Left cardiac atrium (tissue), 4 donors: ENCODE measurements at regions not wholly inside any gene's neighbourhood (a gene's known extent, or its start where the extent isn't known, plus 50 kb on each side); places are given as distances from the start of the nearest gene placed in this dataset.
A peak's percentile ranks its signal among the peaks of the same experiment; 100 is the strongest.

Source experiments
- ATAC-seq, 2 donors: fragments of 200-7000 bp; cut with Tn5 transposase; one replicate each; pipeline ENCODE4 v1.9.1; 2020; ENCODE audit warnings: mild to moderate bottlenecking in 2 of 2, moderate library complexity in 2 of 2
- DNase-seq: peaks from one replicate; pipeline ENCODE4 v3.0.0-alpha.2; 2020
- intact Hi-C, 2 donors: fragments of 100-400 bp; cut with DNase I; formaldehyde crosslinking; loops; one replicate each; pipeline versions ENCODE4 v1.14.1 to v1.15.1; 2022 to 2023
- donor health status: DM: no; HTN: yes; CAD: no.
- donor health status: DM: no; HTN: yes; CAD: no; lungs with severe emphysema.
- donor health status: DM: yes; HTN: yes; CAD: no.
- donor health status: Dilated cardiomyopathy.

- no peak for ATAC-seq
- intact Hi-C loops = no loop called here
- DNase-seq = no peak
Observed at GRCh38 chr5:6806668-6807067, 93.4 kb downstream of the TENT4A start.

- no peak for DNase-seq
- ATAC-seq = no peak
- intact Hi-C loops = no loop called here
Observed at GRCh38 chr5:6808462-6808861, 95.2 kb downstream of the TENT4A start.

GRCh38 chr5:6810641-6811405, 97.6 kb downstream of the TENT4A start:
- no peak for ATAC-seq
- intact Hi-C loops = no loop called here

GRCh38 chr5:6812091-6812490, 98.9 kb downstream of the TENT4A start:
- no peak for DNase-seq
- intact Hi-C loops = no loop called here
- ATAC-seq = no peak

More at GRCh38 chr5:6810641-6811405, 97.6 kb downstream of the TENT4A start:
- no peak for DNase-seq

- DNase-seq (peak; percentile 51), ATAC-seq (peak; percentile 86 to 95)
- intact Hi-C loops = no loop called here
Observed at GRCh38 chr5:6812800-6813731, 99.8 kb downstream of the TENT4A start.

- DNase-seq = no peak
- ATAC-seq = no peak
- intact Hi-C loops = no loop called here
Observed at GRCh38 chr5:6814816-6815215, 101.6 kb downstream of the TENT4A start.

GRCh38 chr5:6818594-6819511, 105.6 kb downstream of the TENT4A start:
- intact Hi-C loops = no loop called here
- ATAC-seq = peak in 1 of 2 donors; percentile 58

GRCh38 chr5:6819521-6819920, 106.3 kb downstream of the TENT4A start:
- DNase-seq = no peak
- ATAC-seq = no peak
- intact Hi-C loops = no loop called here

More at GRCh38 chr5:6818594-6819511, 105.6 kb downstream of the TENT4A start:
- DNase-seq = no peak

GRCh38 chr5:6820851-6821479, 107.7 kb downstream of the TENT4A start:
- intact Hi-C loops = no loop called here
- ATAC-seq = no peak
- DNase-seq = no peak

- intact Hi-C loops = no loop called here
- no peak for DNase-seq
- no peak for ATAC-seq
Observed at GRCh38 chr5:6822068-6822467, 108.8 kb downstream of the TENT4A start.

GRCh38 chr5:6822556-6823343, 109.5 kb downstream of the TENT4A start:
- ATAC-seq (no peak), DNase-seq (no peak)
- intact Hi-C loops = no loop called here

- intact Hi-C loops = no loop called here
- no peak for DNase-seq
- no peak for ATAC-seq
Observed at GRCh38 chr5:6823996-6824395, 110.8 kb downstream of the TENT4A start.

- intact Hi-C loops = no loop called here
- DNase-seq (no peak), ATAC-seq (no peak)
Observed at GRCh38 chr5:6825678-6826244, 112.5 kb downstream of the TENT4A start.

- intact Hi-C loops = no loop called here
- ATAC-seq (no peak), DNase-seq (no peak)
Observed at GRCh38 chr5:6826756-6827155, 113.5 kb downstream of the TENT4A start.

GRCh38 chr5:6827526-6828219, 114.4 kb downstream of the TENT4A start:
- DNase-seq (no peak), ATAC-seq (peak in 1 of 2 donors; percentile 81)
- intact Hi-C loops = no loop called here

- DNase-seq (no peak), ATAC-seq (peak in 1 of 2 donors; percentile 58)
- intact Hi-C loops = no loop called here
Observed at GRCh38 chr5:6829150-6829784, 116.0 kb downstream of the TENT4A start.
